Heart left ventricle (tissue), 16 donors: ENCODE measurements at regions not wholly inside any gene's neighbourhood (a gene's known extent, or its start where the extent isn't known, plus 50 kb on each side); places are given as distances from the start of the nearest gene placed in this dataset.

ENCODE experiments used
- ATAC-seq, 4 donors: fragments of 200-7000 bp; cut with Tn5 transposase; one replicate each; pipeline ENCODE4 v1.9.1; 2020 to 2022; ENCODE audit warnings: moderate library complexity in 4 of 4, mild to moderate bottlenecking in 3 of 4, moderate number of reproducible peaks in 1 of 4
- DNase-seq, 5 donors: peaks; one replicate each; pipeline ENCODE4 v3.0.0-alpha.2; 2020
- H3K27ac ChIP-seq, 12 donors: fragments of 200-600 bp; sonication (generic) in 4 of 12; one replicate each; pipeline versions ENCODE4 v1.5.0 to v1.8.0; 2016 to 2022; ENCODE audit warnings: mild to moderate bottlenecking in 2 of 12
- H3K27me3 ChIP-seq, 9 donors: fragments of 200-600 bp; sonication (generic) in 2 of 9; one replicate each; pipeline versions ENCODE4 v1.5.1 to v1.8.0; 2016 to 2022; ENCODE audit warnings: mild to moderate bottlenecking in 3 of 9
- H3K36me3 ChIP-seq, 9 donors: fragments of 200-600 bp; sonication (generic) in 2 of 9; one replicate each; pipeline versions ENCODE4 v1.5.0 to v1.8.0; 2018 to 2022; ENCODE audit warnings: mild to moderate bottlenecking in 2 of 9
- H3K4me1 ChIP-seq, 12 donors: fragments of 200-600 bp; sonication (generic) in 4 of 12; one replicate each; pipeline versions ENCODE4 v1.5.0 to v1.8.0; 2016 to 2022; ENCODE audit warnings: mild to moderate bottlenecking in 3 of 12
- H3K4me3 ChIP-seq, 12 donors: fragments of 200-600 bp; sonication (generic) in 4 of 12; one replicate each; pipeline versions ENCODE4 v1.5.0 to v1.8.0; 2017 to 2022; ENCODE audit warnings: mild to moderate bottlenecking in 9 of 12, moderate library complexity in 4 of 12
- H3K9me3 ChIP-seq, 12 donors: fragments of 200-600 bp; sonication (generic) in 4 of 12; one replicate each; pipeline versions ENCODE4 v1.5.0 to v1.8.0; 2016 to 2022; ENCODE audit warnings: mild to moderate bottlenecking in 1 of 12
- CTCF ChIP-seq, 12 donors: fragments of 200-600 bp; sonication (generic) in 4 of 12; IDR thresholded peaks; one replicate each; pipeline versions ENCODE4 v1.5.0 to v1.8.0; 2018 to 2022; ENCODE audit warnings: antibody characterized with exemption in 12 of 12, mild to moderate bottlenecking in 5 of 12
- POLR2A ChIP-seq, 2 donors: fragments of 450-650 bp; IDR thresholded peaks; one replicate each; pipeline ENCODE4 v1.6.1; 2017; ENCODE audit warnings: antibody characterized with exemption in 2 of 2, mild to moderate bottlenecking in 2 of 2, moderate library complexity in 2 of 2
- WGBS, 4 donors: extraction: QIAGEN DNeasy Blood & Tissue Kit in 2 of 4; methylation state at CpG; one replicate each; pipeline versions ENCODE4 v1.1.5 to v1.1.7; 2013 to 2018; 5-methylcytosine and 5-hydroxymethylcytosine counted together
- intact Hi-C, 10 donors: fragments of 100-400 bp; cut with DNase I; formaldehyde crosslinking; loops; one replicate each; pipeline versions ENCODE4 v1.11.1 to v1.14.2; 2022
- donor health status: ischemic (EF 13 %, LVEDD 7.1; RV severe dilation, severe dysfunction).
- donor health status: healthy with polysubstance abuse.
- donor health status: DM: no; HTN: yes; CAD: no.
- donor health status: DM: no; HTN: no; CAD: no.
- donor health status: ischemic (EF 25% LVEDD 6.9; RV normal size, moderate dysfunction).
- donor health status: ischemic (EF 25% LVEDD 5.7; RV mildly dilated, moderate dysfunction).
- donor health status: healthy.
- donor health status: DM: yes; HTN: yes; CAD: no.
- donor health status: ischemic (EF 35%, LVEDD 5.7; RV mildly dilated, moderate dysfunction).
- donor health status: nonischemic (EF 11% LVEDD 7.7; RV severe dilation, severe dysfunction).
- donor health status: DM: yes; HTN: yes; CAD: no.
- donor health status: PGD.
- donor health status: ischemic (EF 29% LVEDD 5.4; RV normal size, mild dysfunction).
- donor health status: nonischemic (EF 23%, LVEDD 6.1; RV moderate dilation, normal function).

GRCh38 chr5:30041831-30042385 is 1151.6 kb upstream of the CDH6 start:
- Histone ChIP-seq H3K4me1 (no peaks in the 10 kb centered on the region), H3K27me3 (no peaks in the 10 kb centered on the region), H3K4me3 (no peak overlapping the region), H3K9me3 (no peaks in the 10 kb centered on the region), H3K36me3 (no peaks in the 10 kb centered on the region), H3K27ac (no peak overlapping the region)
- no peak for ATAC-seq
- intact Hi-C loops, result no loop called here
- no peak for DNase-seq
- 68 to 74% (median 73%) methylated on average over 3 to 7 of the region's 7 CpGs for WGBS, 4 donors
- no peak for TF ChIP-seq CTCF (IDR thresholded peaks at IDR 0.05)
- no peak for TF ChIP-seq POLR2A (IDR thresholded peaks at IDR 0.05)

- WGBS, 4 donors, result 87 to 94% (median 90%) methylated on average over 3 of the region's 3 CpGs
- no peak overlapping the region for H3K27ac ChIP-seq
- no peaks in the 10 kb centered on the region for H3K9me3 ChIP-seq
- TF ChIP-seq POLR2A (IDR thresholded peaks at IDR 0.05), result no peak
- TF ChIP-seq CTCF (IDR thresholded peaks at IDR 0.05), result no peak
- H3K27me3 ChIP-seq, result no peaks in the 10 kb centered on the region
- H3K36me3 ChIP-seq, result no peaks in the 10 kb centered on the region
- H3K4me1 ChIP-seq, result no peaks in the 10 kb centered on the region
- ATAC-seq (no peak), DNase-seq (no peak)
- H3K4me3 ChIP-seq, result no peak overlapping the region
- intact Hi-C loops, result no loop called here
These were observed 1152.2 kb upstream of the CDH6 start for GRCh38 chr5:30041291-30041690.

GRCh38 chr5:30040488-30041118 is 1152.9 kb upstream of the CDH6 start:
- TF ChIP-seq CTCF (IDR thresholded peaks at IDR 0.05), result peak in 11 of 12 donors; percentile 5 to 51 (median 25)
- no peak for TF ChIP-seq POLR2A (IDR thresholded peaks at IDR 0.05)
- ATAC-seq, result no peak
- Histone ChIP-seq H3K4me3 (no peak overlapping the region), H3K4me1 (no peaks in the 10 kb centered on the region), H3K9me3 (no peaks in the 10 kb centered on the region), H3K27me3 (no peaks in the 10 kb centered on the region), H3K36me3 (no peaks in the 10 kb centered on the region), H3K27ac (no peak overlapping the region)
- intact Hi-C loops, result no loop called here
- 28 to 32% (median 29%) methylated on average over 6 of the region's 6 CpGs for WGBS, 4 donors
- DNase-seq, result no peak

- TF ChIP-seq POLR2A (IDR thresholded peaks at IDR 0.05), result no peak
- no peak for TF ChIP-seq CTCF (IDR thresholded peaks at IDR 0.05)
- no peaks in the 10 kb centered on the region for H3K4me1 ChIP-seq
- H3K36me3 ChIP-seq, result no peaks in the 10 kb centered on the region
- ATAC-seq (no peak), DNase-seq (no peak)
- H3K9me3 ChIP-seq, result peaks cover 0 to 2% (median 0%) of the 10 kb centered on the region in 12 donors
- no peak overlapping the region for H3K27ac ChIP-seq
- H3K4me3 ChIP-seq, result no peak overlapping the region
- no peaks in the 10 kb centered on the region for H3K27me3 ChIP-seq
- intact Hi-C loops, result no loop called here
These were observed 1154.1 kb upstream of the CDH6 start for GRCh38 chr5:30039379-30039778.
